NCI-H510A treated with DMSO at 0.1 percent for 48 hours (cell line): ENCODE measurements at regions not wholly inside any gene's neighbourhood (a gene's known extent, or its start where the extent isn't known, plus 50 kb on each side); places are given as distances from the start of the nearest gene placed in this dataset.
"Not testable (repeated sequence)": the region's sequence is repeated elsewhere in the genome, so short reads cannot be mapped to it uniquely, and the experiment has no call there.

Experiments used
- DNase-seq: peaks from one replicate; lab custom pipeline; 2025; lab: John Stamatoyannopoulos, UW

- no peak for DNase-seq
Measured at GRCh38 chr18:35770376-35771014, 189.0 kb downstream of the GALNT1 start.

DNA sequence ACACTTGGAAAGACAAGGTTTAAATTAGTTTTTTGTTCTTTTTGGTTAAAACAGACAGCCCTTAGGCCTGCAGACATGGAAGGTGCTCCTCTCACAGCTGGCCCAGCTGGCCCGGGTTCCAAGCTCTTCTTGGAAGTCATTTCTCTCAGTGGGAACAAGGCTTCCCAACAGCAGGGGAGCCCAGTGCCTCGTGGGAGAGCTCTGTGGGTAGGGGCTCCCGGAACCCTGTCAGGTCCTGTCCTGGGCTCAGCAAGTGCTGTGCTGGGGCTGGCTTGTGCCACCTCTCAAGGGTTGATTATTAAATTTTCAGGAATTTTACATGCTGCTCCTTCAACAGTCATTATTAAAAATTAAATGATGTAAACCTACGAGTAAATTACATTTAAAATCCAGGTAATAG lies 189.6 kb downstream of the GALNT1 start:
- no peak for DNase-seq

- DNase-seq: no peak
Measured at GRCh38 chr18:35775887-35776286, 194.3 kb downstream of the GALNT1 start.

GRCh38 chr18:35776473-35776872 lies 194.9 kb downstream of the GALNT1 start:
- no peak for DNase-seq

- DNase-seq: no peak
Measured at GRCh38 chr18:35777039-35777438, 195.4 kb upstream of the RMP24 start.

- no peak for DNase-seq
Measured at GRCh38 chr18:35778850-35779627, 193.4 kb upstream of the RMP24 start.

DNA sequence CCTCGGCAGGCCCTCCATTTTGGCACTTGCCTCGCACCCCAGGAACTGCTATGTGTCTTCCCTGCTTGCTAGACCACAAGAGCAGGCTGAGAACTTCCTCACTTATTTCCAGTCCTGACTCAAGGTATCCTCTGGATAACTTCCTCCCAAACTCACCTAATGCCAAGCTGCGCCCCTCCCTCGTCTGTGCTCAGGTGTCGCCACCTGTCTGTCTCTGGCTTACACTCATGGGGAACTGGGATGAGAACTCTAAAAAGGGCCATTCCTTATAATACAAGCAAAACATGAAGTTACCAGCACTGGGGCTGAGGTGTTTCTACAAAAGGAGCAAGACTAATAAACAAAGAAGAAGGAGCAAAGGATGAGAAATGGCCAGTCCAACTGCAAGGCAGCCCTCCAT lies 191.5 kb upstream of the RMP24 start:
- no peak for DNase-seq

GRCh38 chr18:35782926-35783325 lies 189.6 kb upstream of the RMP24 start:
- DNase-seq: no peak

- DNase-seq: no peak
Measured at GRCh38 chr18:35786365-35787042, 186.0 kb upstream of the RMP24 start.

GRCh38 chr18:35789543-35789942 lies 182.9 kb upstream of the RMP24 start:
- DNase-seq: no peak

DNA sequence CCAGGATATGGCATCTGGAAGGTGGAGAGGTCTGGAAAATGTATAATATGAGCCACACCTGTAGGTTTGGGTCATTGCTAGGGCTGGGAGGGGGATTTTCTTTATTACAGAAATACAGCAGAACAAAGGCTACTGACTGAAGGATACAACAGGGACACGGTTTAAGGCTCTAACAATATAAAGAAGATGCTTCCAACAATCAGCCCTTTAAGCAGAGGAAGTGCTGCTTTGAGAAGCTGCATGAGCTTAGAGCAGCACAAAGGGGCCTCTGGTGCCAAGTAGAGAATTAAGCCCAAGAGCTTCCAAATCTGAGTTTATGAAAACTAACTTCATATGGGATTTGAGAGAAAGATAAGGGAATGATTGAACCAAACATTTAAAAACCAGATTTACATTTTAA lies 174.5 kb upstream of the RMP24 start:
- DNase-seq: no peak

- no peak for DNase-seq
Measured at GRCh38 chr18:35803551-35803950, 168.9 kb upstream of the RMP24 start.

- DNase-seq: no peak
Measured at GRCh38 chr18:35804377-35804776, 168.1 kb upstream of the RMP24 start.

GRCh38 chr18:35807811-35808335 lies 164.6 kb upstream of the RMP24 start:
- no peak for DNase-seq

- DNase-seq: no peak
Measured at GRCh38 chr18:35808796-35809195, 163.7 kb upstream of the RMP24 start.

- no peak for DNase-seq
Measured at GRCh38 chr18:35810520-35810919, 162.0 kb upstream of the RMP24 start.

DNA sequence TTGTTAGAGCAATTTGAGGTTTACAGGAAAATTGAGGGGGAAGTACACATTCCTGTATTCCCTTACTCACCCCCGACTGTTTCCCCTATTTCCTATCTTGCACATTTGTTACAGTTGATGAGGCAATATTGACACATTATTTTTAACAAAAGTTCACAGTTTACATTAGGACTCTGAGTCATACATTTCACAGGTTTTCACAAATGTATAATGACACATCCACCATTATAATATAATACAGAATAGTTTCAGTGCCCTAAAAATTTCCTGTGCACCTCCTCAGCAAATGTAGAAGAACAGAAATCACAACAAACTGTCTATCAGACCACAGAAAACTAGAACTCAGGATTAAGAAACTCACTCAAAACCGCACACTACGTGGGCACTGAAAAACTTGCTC lies 160.6 kb upstream of the RMP24 start:
- no peak for DNase-seq

DNA sequence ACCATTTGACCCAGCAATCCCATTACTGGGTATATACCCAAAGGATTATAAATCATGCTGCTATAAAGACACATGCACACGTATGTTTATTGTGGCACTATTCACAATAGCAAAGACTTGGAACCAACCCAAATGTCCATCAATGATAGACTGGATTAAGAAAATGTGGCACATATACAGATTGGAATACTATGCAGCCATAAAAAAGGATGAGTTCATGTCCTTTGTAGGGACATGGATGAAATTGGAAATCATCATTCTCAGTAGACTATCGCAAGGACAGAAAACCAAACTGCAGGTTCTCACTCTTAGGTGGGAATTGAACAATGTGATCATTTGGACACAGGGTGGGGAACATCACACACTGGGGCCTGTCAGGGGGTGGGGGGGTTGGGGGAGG lies 157.5 kb upstream of the RMP24 start:
- DNase-seq: not testable (repeated sequence)

DNA sequence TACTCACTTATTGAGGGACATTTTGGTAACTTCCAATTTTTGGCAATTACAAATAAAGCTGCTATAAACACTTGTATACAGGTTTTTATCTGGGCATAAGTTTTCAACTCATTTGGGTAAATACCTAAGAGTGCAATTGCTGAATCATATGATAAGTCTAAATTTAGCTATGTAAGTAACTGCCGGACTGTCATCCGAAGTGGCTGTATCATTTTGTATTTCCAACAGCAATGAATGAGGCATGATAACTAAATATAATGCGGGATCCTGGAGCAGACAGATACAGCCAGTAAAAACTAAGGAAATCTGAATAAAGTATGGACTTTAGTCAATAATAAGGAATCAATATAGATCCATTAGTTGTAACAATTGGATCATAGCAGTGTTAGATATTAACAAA lies 156.5 kb upstream of the RMP24 start:
- DNase-seq: no peak

DNA sequence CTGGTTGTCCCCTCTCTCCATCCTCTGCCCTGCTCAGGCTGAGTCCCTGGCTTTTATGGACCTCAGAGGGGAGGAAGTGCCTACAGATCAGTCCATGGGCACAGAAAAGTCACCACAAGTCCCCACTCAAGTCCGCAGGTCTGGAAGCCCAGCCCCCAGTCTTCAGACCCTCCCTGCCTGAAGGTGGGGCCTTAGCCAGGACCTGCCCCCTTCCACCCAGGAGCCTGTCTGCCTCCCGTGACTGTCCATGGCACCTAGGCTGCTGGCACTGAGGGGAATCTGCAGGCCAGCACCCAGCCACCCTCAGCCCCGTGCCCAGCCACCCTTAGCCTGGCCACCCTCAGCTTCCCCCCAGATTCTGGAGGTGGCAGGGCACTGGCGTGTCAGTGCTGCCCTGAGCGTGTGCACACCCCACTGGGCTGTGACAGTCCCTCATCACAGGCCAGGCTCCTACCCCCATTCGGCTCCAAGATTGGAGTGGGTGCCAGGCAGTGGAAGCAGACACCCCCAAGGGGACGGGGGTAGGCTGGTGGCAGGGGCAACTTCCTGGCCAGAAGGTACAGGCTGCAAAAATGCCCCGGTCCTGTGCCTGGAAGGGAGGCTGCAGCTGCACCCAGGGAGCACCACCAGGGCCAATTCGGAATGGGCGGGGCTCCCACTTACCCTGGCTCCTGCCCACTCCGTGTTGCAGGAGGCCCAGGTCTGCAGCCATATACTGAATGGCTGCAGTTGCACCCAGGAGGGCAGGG lies 154.7 kb upstream of the RMP24 start:
- DNase-seq: no peak

GRCh38 chr18:35818353-35818667 lies 154.2 kb upstream of the RMP24 start:
- no peak for DNase-seq

DNA sequence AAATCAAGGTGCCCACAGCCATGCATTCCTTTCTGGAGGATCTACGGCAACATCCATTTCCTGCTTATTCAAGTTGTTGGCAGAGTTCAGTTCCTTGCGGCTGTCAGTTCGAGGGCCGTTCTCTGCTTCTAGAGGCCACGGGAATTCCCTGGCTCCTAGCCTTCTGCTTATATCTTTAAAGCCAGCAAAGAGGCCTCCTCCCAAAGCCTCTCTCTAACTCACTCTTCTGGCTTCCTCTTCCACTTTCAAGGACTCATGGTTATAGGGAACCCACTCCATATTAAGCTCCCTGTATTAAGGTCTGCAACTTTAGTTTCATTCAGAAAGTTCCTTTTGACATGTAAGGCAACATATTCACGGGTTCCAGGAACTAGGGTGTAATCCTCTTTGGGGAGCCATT lies 150.1 kb upstream of the RMP24 start:
- DNase-seq: no peak
